ENCODE measurements at regions not wholly inside any gene's neighbourhood (a gene's known extent, or its start where the extent isn't known, plus 50 kb on each side); places are given as distances from the start of the nearest gene placed in this dataset.

DNA sequence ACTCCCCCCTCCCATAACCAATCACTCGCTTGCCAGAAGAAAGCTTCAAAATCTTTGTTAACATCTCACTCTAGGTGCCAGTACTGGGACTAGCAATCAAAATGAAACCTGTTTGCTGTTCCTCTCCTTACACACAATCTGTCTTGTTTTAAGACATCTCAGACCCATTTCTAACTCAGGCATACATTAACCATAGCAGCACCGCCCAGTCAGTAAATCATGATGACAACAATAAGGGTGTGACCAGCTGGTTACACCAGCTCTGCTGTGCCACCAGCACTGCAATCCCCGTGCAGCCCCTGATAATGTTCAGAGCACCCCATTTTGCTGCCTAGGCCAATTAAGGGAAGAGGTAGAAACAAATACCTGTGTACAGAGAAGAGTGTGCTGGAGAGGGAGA lies 185.2 kb upstream of the TAB2 start:
- DNase-seq (ENCODE audit: low read depth): no peak
- no peak for TF ChIP-seq CTCF (IDR thresholded peaks at IDR 0.05; ENCODE audit: insufficient read depth, low read depth, low read length, missing control alignments)
- H3K4me3 ChIP-seq (ENCODE audit: low read length): no peak overlapping the region

DNA sequence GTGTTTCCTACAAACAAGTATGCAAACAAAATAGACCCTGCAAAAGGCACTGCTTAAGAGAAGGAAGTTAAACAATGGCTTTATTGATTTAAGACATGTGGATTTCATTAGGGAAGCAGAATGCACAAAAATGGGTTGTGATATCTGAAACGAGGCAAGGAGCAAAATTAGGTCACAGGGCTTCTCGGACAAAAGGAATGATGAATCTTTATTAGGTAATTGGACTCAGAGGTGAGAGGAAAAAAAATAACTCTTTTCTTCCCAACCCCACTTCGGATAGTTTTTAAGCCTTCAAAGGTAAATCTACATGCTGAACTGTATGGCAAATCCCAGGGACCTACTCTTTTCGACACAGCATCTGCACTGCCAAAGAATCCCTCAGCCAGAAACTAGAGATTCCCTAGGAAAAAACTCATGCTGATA lies 183.0 kb upstream of the TAB2 start:
- no peak overlapping the region for H3K4me3 ChIP-seq (ENCODE audit: low read length)
- TF ChIP-seq CTCF (IDR thresholded peaks at IDR 0.05; ENCODE audit: insufficient read depth, low read depth, low read length, missing control alignments): no peak
- DNase-seq (ENCODE audit: low read depth): no peak

DNA sequence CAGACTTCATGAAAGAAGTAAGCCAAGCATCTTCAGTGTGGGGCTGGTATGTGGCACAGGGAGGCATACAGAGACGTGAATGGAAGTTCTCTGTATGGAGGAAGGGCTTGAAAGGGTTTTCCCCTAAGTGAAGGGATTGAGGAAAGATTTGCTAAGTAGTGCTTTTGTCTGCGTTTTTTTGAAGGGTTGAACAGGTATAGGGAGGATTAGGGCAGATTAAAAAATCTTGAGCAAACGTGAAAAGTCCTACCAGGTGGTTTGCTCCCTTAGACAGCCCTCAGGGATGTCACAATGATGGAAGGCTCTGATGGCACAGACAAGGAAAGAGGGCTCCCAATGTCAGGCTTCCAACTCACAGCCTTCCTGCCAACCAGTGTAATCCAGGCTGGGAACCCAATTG lies 181.7 kb upstream of the TAB2 start:
- H3K4me3 ChIP-seq (ENCODE audit: low read length): no peak overlapping the region
- TF ChIP-seq CTCF (IDR thresholded peaks at IDR 0.05; ENCODE audit: insufficient read depth, low read depth, low read length, missing control alignments): no peak
- no peak for DNase-seq (ENCODE audit: low read depth)

DNA sequence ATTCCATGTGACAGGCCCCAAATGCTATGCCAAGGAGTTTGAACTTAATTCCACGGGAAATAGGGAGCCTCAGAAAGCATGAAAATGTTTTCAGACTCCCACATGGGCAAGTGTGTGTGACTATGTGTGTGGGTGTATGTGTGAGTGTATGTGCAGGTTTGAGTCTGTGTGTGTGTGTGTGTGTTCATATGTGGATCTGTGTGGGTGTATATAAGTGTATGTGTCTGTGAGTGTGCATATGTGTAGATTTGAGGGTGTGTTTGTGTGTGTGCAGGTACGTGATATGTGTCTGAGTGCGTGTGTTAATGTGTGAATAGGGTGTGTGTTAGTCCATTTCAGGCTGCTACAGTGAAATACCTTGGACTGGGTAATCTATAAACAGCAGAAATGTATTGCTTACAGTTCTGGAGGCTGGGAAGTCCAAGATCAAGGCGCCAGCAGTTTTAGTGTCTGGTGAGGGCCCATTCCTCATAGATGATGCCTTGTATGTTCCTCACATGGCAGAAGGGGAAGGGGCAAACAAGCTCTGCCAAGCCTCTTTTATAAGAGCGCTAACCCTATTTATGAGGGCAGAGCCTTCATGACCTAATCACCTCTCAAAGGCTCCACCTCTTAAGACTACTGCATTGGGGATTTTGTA lies 181.1 kb upstream of the TAB2 start:
- no peak overlapping the region for H3K4me3 ChIP-seq (ENCODE audit: low read length)
- no peak for TF ChIP-seq CTCF (IDR thresholded peaks at IDR 0.05; ENCODE audit: insufficient read depth, low read depth, low read length, missing control alignments)
- DNase-seq (ENCODE audit: low read depth): no peak

GRCh38 chr6:149136913-149137286 lies 180.6 kb upstream of the TAB2 start:
- DNase-seq (ENCODE audit: low read depth): no peak
- TF ChIP-seq CTCF (IDR thresholded peaks at IDR 0.05; ENCODE audit: insufficient read depth, low read depth, low read length, missing control alignments): no peak
- H3K4me3 ChIP-seq (ENCODE audit: low read length): no peak overlapping the region

GRCh38 chr6:149137594-149137993 lies 179.9 kb upstream of the TAB2 start:
- no peak for DNase-seq (ENCODE audit: low read depth)
- H3K4me3 ChIP-seq (ENCODE audit: low read length): no peak overlapping the region
- no peak for TF ChIP-seq CTCF (IDR thresholded peaks at IDR 0.05; ENCODE audit: insufficient read depth, low read depth, low read length, missing control alignments)

- DNase-seq (ENCODE audit: low read depth): no peak
- no peak overlapping the region for H3K4me3 ChIP-seq (ENCODE audit: low read length)
- no peak for TF ChIP-seq CTCF (IDR thresholded peaks at IDR 0.05; ENCODE audit: insufficient read depth, low read depth, low read length, missing control alignments)
These were observed 179.4 kb upstream of the TAB2 start for GRCh38 chr6:149138089-149138488.
